AG10803 (cell line): ENCODE measurements at regions not wholly inside any gene's neighbourhood (a gene's known extent, or its start where the extent isn't known, plus 50 kb on each side); places are given as distances from the start of the nearest gene placed in this dataset.

ENCODE experiments used
- DNase-seq: peaks from one replicate; pipeline ENCODE4 v3.0.0; 2010; ENCODE audit warnings: low read depth
- H3K4me3 ChIP-seq: 2 replicates; pipeline ENCODE4 v1.5.1; 2011; ENCODE audit warnings: mild to moderate bottlenecking, low read length, control low read depth
- CTCF ChIP-seq: conservative IDR thresholded peaks from 2 replicates; pipeline ENCODE4 v1.5.1; 2011; ENCODE audit warnings: mild to moderate bottlenecking, low read length, control low read depth, inconsistent platforms

GRCh38 chr10:100679327-100679726 is 66.1 kb upstream of the PAX2 start:
- TF ChIP-seq CTCF = no peak
- no peak for DNase-seq
- H3K4me3 ChIP-seq = no peak overlapping the region

- no peak overlapping the region for H3K4me3 ChIP-seq
- DNase-seq = no peak
- TF ChIP-seq CTCF = no peak
Observed at GRCh38 chr10:100683004-100683403, 62.4 kb upstream of the PAX2 start.

GRCh38 chr10:100683545-100684300 is 61.7 kb upstream of the PAX2 start:
- no peak for TF ChIP-seq CTCF
- no peak for DNase-seq
- H3K4me3 ChIP-seq = no peak overlapping the region

GRCh38 chr10:100684688-100685235 is 60.6 kb upstream of the PAX2 start:
- no peak overlapping the region for H3K4me3 ChIP-seq
- DNase-seq = no peak
- no peak for TF ChIP-seq CTCF

GRCh38 chr10:100685331-100685730 is 60.1 kb upstream of the PAX2 start:
- DNase-seq = no peak
- TF ChIP-seq CTCF = no peak
- no peak overlapping the region for H3K4me3 ChIP-seq

- H3K4me3 ChIP-seq = no peak overlapping the region
- DNase-seq = no peak
- no peak for TF ChIP-seq CTCF
Observed at GRCh38 chr10:100687143-100688003, 58.0 kb upstream of the PAX2 start.
